Suprapubic skin (tissue), 4 donors: ENCODE measurements at regions not wholly inside any gene's neighbourhood (a gene's known extent, or its start where the extent isn't known, plus 50 kb on each side); places are given as distances from the start of the nearest gene placed in this dataset.

Experiments
- DNase-seq, 2 donors: peaks; one replicate each; pipeline ENCODE4 v3.0.0-alpha.2; 2019; ENCODE audit warnings: low spot score in 2 of 2
- H3K27ac ChIP-seq: fragments of 200-600 bp; sonication (generic); one replicate; pipeline ENCODE4 v1.5.1; 2019
- H3K27me3 ChIP-seq: fragments of 200-600 bp; sonication (generic); one replicate; pipeline ENCODE4 v1.5.1; 2019
- H3K36me3 ChIP-seq: fragments of 200-600 bp; sonication (generic); one replicate; pipeline ENCODE4 v1.5.1; 2019
- H3K4me1 ChIP-seq: fragments of 200-600 bp; sonication (generic); one replicate; pipeline ENCODE4 v1.5.1; 2019
- H3K4me3 ChIP-seq: fragments of 200-600 bp; sonication (generic); one replicate; pipeline ENCODE4 v1.5.1; 2019; ENCODE audit warnings: mild to moderate bottlenecking
- H3K9me3 ChIP-seq: fragments of 200-600 bp; sonication (generic); one replicate; pipeline ENCODE4 v1.5.1; 2019
- CTCF ChIP-seq, 2 donors: fragments of 200-600 bp in 1 of 2; fragments of 450-650 bp in 1 of 2; sonication (generic) in 1 of 2; IDR thresholded peaks; one replicate each; pipeline ENCODE4 v1.5.1; 2016 to 2019; ENCODE audit warnings: antibody characterized with exemption in 2 of 2, mild to moderate bottlenecking in 1 of 2, moderate library complexity in 1 of 2
- EP300 ChIP-seq: sonication (generic); formaldehyde crosslinking; IDR thresholded peaks from one replicate; pipeline ENCODE4 v1.6.1; 2017; ENCODE audit warnings: antibody characterized with exemption
- POLR2A ChIP-seq, 2 donors: fragments of 450-650 bp; IDR thresholded peaks; one replicate each; pipeline ENCODE4 v1.6.1; 2017; ENCODE audit warnings: antibody characterized with exemption in 2 of 2, mild to moderate bottlenecking in 2 of 2, moderate library complexity in 2 of 2
- POLR2AphosphoS5 ChIP-seq, 3 donors: sonication (generic); formaldehyde crosslinking; IDR thresholded peaks; one replicate each; pipeline ENCODE4 v1.6.1; 2017; ENCODE audit warnings: antibody characterized with exemption in 3 of 3
- WGBS: methylation state at CpG from one replicate; pipeline ENCODE4 v1.1.5; 2018; 5-methylcytosine and 5-hydroxymethylcytosine counted together

DNA sequence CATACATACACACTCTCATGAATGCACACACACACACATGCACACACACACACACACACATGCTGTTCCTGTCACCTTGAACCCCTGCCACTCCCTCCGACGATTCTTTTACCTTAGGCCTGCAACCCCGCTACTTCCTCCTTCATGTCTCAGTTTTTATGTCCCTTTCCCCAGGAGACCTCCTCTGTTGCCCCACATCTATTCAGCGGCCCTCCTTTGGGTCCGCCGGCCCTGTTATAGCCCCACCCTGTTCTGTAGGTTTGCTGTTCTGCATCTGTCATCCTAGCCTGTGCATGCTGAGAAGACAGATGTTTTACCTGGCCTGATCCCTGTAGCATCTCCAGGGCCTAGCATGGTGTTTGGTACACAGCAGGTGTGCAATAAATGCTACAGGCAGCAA is 161.6 kb upstream of the PCBD1 start:
- no peak for TF ChIP-seq EP300
- TF ChIP-seq POLR2A (IDR thresholded peaks at IDR 0.05): no peak
- no peak for TF ChIP-seq CTCF (IDR thresholded peaks at IDR 0.05)
- TF ChIP-seq POLR2AphosphoS5 (IDR thresholded peaks at IDR 0.05): no peak
- no peak for DNase-seq
- WGBS: 90% methylated on average over 6 of the region's 6 CpGs
- Histone ChIP-seq H3K27ac (no peak overlapping the region), H3K27me3 (peaks cover 6% of the 10 kb centered on the region), H3K4me1 (no peaks in the 10 kb centered on the region), H3K4me3 (no peak overlapping the region), H3K9me3 (no peaks in the 10 kb centered on the region), H3K36me3 (no peaks in the 10 kb centered on the region)

GRCh38 chr10:71052076-71052660 is 160.2 kb upstream of the UNC5B start:
- 65% methylated on average over 9 of the region's 9 CpGs for WGBS
- DNase-seq: no peak
- H3K4me3 ChIP-seq: no peak overlapping the region
- H3K4me1 ChIP-seq: no peaks in the 10 kb centered on the region
- peaks cover 6% of the 10 kb centered on the region for H3K27me3 ChIP-seq
- no peaks in the 10 kb centered on the region for H3K9me3 ChIP-seq
- no peak for TF ChIP-seq POLR2AphosphoS5 (IDR thresholded peaks at IDR 0.05)
- no peak for TF ChIP-seq CTCF (IDR thresholded peaks at IDR 0.05)
- TF ChIP-seq EP300: no peak
- no peak for TF ChIP-seq POLR2A (IDR thresholded peaks at IDR 0.05)
- H3K27ac ChIP-seq: no peak overlapping the region
- H3K36me3 ChIP-seq: no peaks in the 10 kb centered on the region

DNA sequence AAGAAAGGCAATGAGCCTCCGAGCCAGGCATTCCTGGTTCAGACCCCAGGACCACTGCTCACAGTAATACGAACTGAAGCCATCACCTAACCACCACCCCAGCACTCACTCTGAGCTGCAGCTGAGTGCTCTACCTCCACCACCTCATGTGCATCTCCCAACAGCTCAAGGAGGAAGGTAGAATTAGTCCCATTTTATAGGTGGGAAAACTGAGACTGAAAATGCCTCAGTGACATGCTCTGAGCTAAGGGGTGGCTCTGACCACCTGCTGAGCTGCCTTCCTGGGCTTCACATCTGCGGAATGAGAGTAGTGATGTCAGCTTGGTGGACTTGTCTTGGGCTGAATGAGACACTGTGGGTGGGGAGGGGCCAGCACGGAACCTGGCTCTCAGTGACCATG is 159.7 kb upstream of the UNC5B start:
- Histone ChIP-seq H3K4me3 (no peak overlapping the region), H3K9me3 (no peaks in the 10 kb centered on the region), H3K27me3 (peaks cover 6% of the 10 kb centered on the region), H3K4me1 (no peaks in the 10 kb centered on the region), H3K27ac (no peak overlapping the region), H3K36me3 (no peaks in the 10 kb centered on the region)
- TF ChIP-seq EP300: no peak
- WGBS: 80% methylated on average over 2 of the region's 4 CpGs
- DNase-seq: no peak

DNA sequence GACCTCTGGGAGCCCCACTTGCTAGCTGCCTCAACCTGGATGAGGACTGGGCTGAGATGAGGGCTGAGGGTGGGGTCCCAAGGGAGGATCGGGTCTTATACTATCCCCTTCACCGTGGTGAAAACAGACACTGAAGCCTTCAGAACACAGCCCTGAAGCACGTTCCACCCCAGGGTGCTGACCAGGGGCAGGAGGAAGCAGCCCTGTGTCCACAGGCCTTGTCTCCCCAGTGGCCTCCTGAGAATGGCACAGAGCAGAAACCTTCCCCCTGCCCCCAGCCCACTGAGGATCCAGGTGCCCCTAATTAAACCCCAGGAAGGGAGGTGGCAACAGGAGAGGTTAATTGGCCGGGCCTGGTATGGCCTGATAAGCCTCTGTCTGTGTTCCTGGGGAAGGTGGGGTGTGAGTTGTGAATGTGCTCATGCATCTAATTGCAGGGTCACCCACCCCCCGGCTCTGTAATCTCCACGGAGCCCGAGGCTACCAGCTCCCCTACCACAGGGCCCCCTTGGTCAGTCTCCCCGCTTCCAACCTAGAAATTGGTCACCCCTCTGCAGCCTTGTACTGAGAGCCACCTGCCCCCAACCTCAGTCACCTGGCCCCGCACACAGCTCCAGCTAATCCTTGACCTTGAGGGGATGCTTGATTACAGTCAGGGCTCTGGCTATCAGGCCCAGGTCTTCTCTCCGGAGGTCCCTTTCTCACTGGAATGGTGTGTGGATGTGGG is 159.0 kb upstream of the UNC5B start:
- DNase-seq: no peak
- no peaks in the 10 kb centered on the region for H3K4me1 ChIP-seq
- 81% methylated on average over 10 of the region's 10 CpGs for WGBS
- peaks cover 6% of the 10 kb centered on the region for H3K27me3 ChIP-seq
- H3K9me3 ChIP-seq: no peaks in the 10 kb centered on the region
- H3K27ac ChIP-seq: no peak overlapping the region
- TF ChIP-seq POLR2A (IDR thresholded peaks at IDR 0.05) (no peak), EP300 (no peak), CTCF (IDR thresholded peaks at IDR 0.05) (no peak), POLR2AphosphoS5 (IDR thresholded peaks at IDR 0.05) (no peak)
- no peak overlapping the region for H3K4me3 ChIP-seq
- H3K36me3 ChIP-seq: no peaks in the 10 kb centered on the region

GRCh38 chr10:71058308-71058707 is 154.1 kb upstream of the UNC5B start:
- Histone ChIP-seq H3K36me3 (no peaks in the 10 kb centered on the region), H3K9me3 (no peaks in the 10 kb centered on the region), H3K4me1 (no peaks in the 10 kb centered on the region), H3K27me3 (no peaks in the 10 kb centered on the region), H3K4me3 (no peak overlapping the region), H3K27ac (no peak overlapping the region)
- TF ChIP-seq POLR2A (IDR thresholded peaks at IDR 0.05) (no peak), POLR2AphosphoS5 (IDR thresholded peaks at IDR 0.05) (no peak), EP300 (no peak), CTCF (IDR thresholded peaks at IDR 0.05) (no peak)
- WGBS: 92% methylated on average over 4 of the region's 4 CpGs
- no peak for DNase-seq
